ENCODE measurements at regions not wholly inside any gene's neighbourhood (a gene's known extent, or its start where the extent isn't known, plus 50 kb on each side); places are given as distances from the start of the nearest gene placed in this dataset.

DNA sequence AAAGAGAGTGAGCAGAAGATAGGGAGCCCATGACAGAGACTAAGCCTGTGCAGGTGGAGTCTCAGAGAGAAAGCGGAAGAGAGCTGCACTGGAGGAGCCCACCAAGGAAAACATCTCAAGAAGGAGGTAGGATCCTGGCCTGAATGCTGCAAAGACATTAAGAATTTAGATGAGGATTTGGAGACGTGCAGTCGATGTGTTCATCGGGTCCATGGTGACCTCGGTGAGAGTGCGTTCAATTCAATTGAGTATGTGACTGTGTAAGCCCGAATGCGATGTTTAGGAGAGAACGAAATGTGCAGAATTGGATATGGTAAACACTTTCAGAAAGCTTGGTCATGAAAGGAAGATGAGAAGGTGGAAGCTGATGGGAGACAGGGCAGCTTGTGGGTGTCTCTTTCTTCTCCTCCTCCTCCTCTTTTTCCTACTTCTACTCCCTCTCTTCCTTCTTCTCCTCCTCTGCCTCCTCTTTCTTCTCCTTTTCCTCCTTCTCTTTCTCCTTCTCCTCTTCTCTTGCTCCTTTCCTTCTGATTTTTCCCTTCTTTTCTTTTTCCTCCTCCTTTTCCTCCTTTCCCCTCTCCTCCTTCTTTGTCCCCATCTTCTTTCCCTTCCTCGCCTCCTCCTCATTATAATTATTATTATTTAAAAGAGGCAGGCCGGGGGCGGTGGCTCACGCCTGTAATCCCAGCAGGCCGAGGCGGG lies 276.0 kb downstream of the RPS24 start:
- no peak for TF ChIP-seq SIN3A (IDR thresholded peaks at IDR 0.05; ENCODE audit: low read depth)
- no peak for TF ChIP-seq EZH2phosphoT487 (IDR thresholded peaks at IDR 0.05; ENCODE audit: borderline replicate concordance)
- TF ChIP-seq, protein P1, sequence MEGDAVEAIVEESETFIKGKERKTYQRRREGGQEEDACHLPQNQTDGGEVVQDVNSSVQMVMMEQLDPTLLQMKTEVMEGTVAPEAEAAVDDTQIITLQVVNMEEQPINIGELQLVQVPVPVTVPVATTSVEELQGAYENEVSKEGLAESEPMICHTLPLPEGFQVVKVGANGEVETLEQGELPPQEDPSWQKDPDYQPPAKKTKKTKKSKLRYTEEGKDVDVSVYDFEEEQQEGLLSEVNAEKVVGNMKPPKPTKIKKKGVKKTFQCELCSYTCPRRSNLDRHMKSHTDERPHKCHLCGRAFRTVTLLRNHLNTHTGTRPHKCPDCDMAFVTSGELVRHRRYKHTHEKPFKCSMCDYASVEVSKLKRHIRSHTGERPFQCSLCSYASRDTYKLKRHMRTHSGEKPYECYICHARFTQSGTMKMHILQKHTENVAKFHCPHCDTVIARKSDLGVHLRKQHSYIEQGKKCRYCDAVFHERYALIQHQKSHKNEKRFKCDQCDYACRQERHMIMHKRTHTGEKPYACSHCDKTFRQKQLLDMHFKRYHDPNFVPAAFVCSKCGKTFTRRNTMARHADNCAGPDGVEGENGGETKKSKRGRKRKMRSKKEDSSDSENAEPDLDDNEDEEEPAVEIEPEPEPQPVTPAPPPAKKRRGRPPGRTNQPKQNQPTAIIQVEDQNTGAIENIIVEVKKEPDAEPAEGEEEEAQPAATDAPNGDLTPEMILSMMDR (IDR thresholded peaks at IDR 0.05 in 2 of 3, conservative IDR thresholded peaks at IDR 0.05 in 1 of 3; ENCODE audit: borderline replicate concordance in 1 of 3, insufficient read depth in 1 of 3, low read depth in 2 of 3, low read length in 2 of 3) = no peak

All from HCT116 (cell line).